SU-DHL-6 (cell line): ENCODE measurements at regions not wholly inside any gene's neighbourhood (a gene's known extent, or its start where the extent isn't known, plus 50 kb on each side); places are given as distances from the start of the nearest gene placed in this dataset.
"Not testable (repeated sequence)": the region's sequence is repeated elsewhere in the genome, so short reads cannot be mapped to it uniquely, and the experiment has no call there.

Experiments used
- H2AFZ ChIP-seq: fragments of 200-600 bp; sonication (generic); 2 replicates; pipeline ENCODE4 v1.6.1; 2014; ENCODE audit warnings: low read depth, mild to moderate bottlenecking, moderate library complexity, mixed read lengths, antibody characterized with exemption, low read length; ENCODE audit not compliant: severe bottlenecking
- H3F3A ChIP-seq: fragments of 200-600 bp; shearing (Covaris generic); 2 replicates; pipeline ENCODE4 v1.6.0; 2016; ENCODE audit warnings: antibody characterized with exemption, mild to moderate bottlenecking; ENCODE audit not compliant: insufficient read depth
- H3K27ac ChIP-seq: fragments of 200-600 bp; sonication (generic); 2 replicates; pipeline ENCODE4 v1.5.1; 2016; ENCODE audit warnings: low read depth, mild to moderate bottlenecking, low read length, moderate library complexity, mixed read lengths
- H3K27me3 ChIP-seq: fragments of 200-600 bp; sonication (generic), shearing (Covaris generic); 2 replicates; pipeline ENCODE4 v1.6.0; 2014; ENCODE audit warnings: mild to moderate bottlenecking, low read length
- H3K36me3 ChIP-seq: fragments of 200-600 bp; sonication (generic); 2 replicates; pipeline ENCODE4 v1.6.1; 2014; ENCODE audit warnings: mild to moderate bottlenecking, low read length, mixed read lengths
- H3K4me2 ChIP-seq: fragments of 300-600, 200-600 bp; shearing (Covaris generic), sonication (generic); 2 replicates; pipeline ENCODE4 v1.6.0; 2014; ENCODE audit warnings: low read length, low read depth, mild to moderate bottlenecking; ENCODE audit not compliant: poor library complexity, severe bottlenecking
- H3K4me3 ChIP-seq: fragments of 200-600 bp; sonication (generic); 2 replicates; pipeline ENCODE4 v1.5.1; 2014; ENCODE audit warnings: antibody characterized with exemption, low read length, mild to moderate bottlenecking, mixed read lengths; ENCODE audit not compliant: insufficient read depth, poor library complexity, severe bottlenecking
- H3K79me2 ChIP-seq: fragments of 200-600 bp; sonication (generic); 2 replicates; pipeline ENCODE4 v1.6.1; 2014; ENCODE audit warnings: mild to moderate bottlenecking, low read length, moderate library complexity; ENCODE audit not compliant: insufficient read depth
- H3K9ac ChIP-seq: fragments of 200-600 bp; sonication (generic); 2 replicates; pipeline ENCODE4 v1.7.0; 2014; ENCODE audit warnings: mild to moderate bottlenecking, low read length
- H3K9me2 ChIP-seq: fragments of 200-600 bp; sonication (generic); replicated peaks from 2 replicates; pipeline ENCODE4 v1.6.1; 2014; ENCODE audit warnings: low read length; ENCODE audit not compliant: insufficient read depth
- H3K9me3 ChIP-seq: fragments of 200-600 bp; sonication (generic); 2 replicates; pipeline ENCODE4 v1.6.1; 2014; ENCODE audit warnings: low read length, mixed read lengths; ENCODE audit not compliant: insufficient read depth
- H4K20me1 ChIP-seq: fragments of 200-600 bp; sonication (generic); 2 replicates; pipeline ENCODE4 v1.6.1; 2014; ENCODE audit warnings: low read depth, mild to moderate bottlenecking, antibody characterized with exemption, low read length, moderate library complexity, mixed read lengths
- EZH2phosphoT487 ChIP-seq: fragments of 200-600 bp; sonication (generic), shearing (Covaris generic); conservative IDR thresholded peaks from 2 replicates; pipeline ENCODE4 v1.6.1; 2018; ENCODE audit warnings: mild to moderate bottlenecking, antibody characterized with exemption, low read length, moderate library complexity, mixed read lengths
- TF ChIP-seq, protein P1 (sequence below): fragments of 200-600 bp; sonication (generic); IDR thresholded peaks from one replicate; pipeline ENCODE4 v1.5.1; 2017; ENCODE audit warnings: antibody characterized with exemption, mild to moderate bottlenecking, low read length, moderate library complexity; ENCODE audit not compliant: insufficient read depth, poor library complexity, severe bottlenecking

DNA sequence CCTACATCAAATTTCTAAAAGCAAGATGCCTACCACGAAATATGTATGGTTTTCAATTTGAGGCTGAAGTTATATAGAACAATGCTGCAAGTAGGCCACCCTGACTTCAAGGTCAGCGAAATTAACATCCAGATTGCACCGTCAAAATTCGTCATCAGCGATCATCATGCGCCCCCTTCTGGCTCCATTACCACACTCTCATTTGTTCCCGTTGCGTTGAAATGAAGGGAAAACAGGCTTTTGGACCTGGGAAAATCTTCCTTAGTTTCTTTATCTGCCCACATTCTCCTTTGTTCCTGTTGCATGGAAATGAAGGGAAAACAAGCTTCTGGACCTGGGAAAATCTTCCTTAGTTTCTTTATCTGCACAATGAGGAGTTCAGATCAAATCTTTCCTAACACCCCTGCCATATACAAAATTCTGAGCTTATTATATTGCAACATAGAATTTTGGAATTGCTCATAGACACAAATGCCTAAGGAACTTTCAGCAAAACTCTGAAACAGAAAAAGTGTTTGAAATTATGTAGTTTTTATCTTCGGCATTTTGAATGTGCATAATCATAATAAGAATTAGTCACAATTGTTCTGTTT lies 98.2 kb upstream of the PRKCQ start:
- no peaks in the 10 kb centered on the region for H3K36me3 ChIP-seq
- no peaks in the 10 kb centered on the region for H3K9me3 ChIP-seq
- no peaks in the 10 kb centered on the region for H3K27me3 ChIP-seq
- no peak overlapping the region for H3K27ac ChIP-seq
- no peaks in the 10 kb centered on the region for H3K9me2 ChIP-seq
- H4K20me1 ChIP-seq: no peaks in the 10 kb centered on the region
- no peaks in the 10 kb centered on the region for H3F3A ChIP-seq
- H3K79me2 ChIP-seq: no peaks in the 10 kb centered on the region
- H3K4me3 ChIP-seq: no peak overlapping the region
- no peak overlapping the region for H3K4me2 ChIP-seq
- TF ChIP-seq, protein P1, sequence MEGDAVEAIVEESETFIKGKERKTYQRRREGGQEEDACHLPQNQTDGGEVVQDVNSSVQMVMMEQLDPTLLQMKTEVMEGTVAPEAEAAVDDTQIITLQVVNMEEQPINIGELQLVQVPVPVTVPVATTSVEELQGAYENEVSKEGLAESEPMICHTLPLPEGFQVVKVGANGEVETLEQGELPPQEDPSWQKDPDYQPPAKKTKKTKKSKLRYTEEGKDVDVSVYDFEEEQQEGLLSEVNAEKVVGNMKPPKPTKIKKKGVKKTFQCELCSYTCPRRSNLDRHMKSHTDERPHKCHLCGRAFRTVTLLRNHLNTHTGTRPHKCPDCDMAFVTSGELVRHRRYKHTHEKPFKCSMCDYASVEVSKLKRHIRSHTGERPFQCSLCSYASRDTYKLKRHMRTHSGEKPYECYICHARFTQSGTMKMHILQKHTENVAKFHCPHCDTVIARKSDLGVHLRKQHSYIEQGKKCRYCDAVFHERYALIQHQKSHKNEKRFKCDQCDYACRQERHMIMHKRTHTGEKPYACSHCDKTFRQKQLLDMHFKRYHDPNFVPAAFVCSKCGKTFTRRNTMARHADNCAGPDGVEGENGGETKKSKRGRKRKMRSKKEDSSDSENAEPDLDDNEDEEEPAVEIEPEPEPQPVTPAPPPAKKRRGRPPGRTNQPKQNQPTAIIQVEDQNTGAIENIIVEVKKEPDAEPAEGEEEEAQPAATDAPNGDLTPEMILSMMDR: peak; percentile 74
- no peak for TF ChIP-seq EZH2phosphoT487
- no peak overlapping the region for H3K9ac ChIP-seq
- H2AFZ ChIP-seq: no peak overlapping the region

DNA sequence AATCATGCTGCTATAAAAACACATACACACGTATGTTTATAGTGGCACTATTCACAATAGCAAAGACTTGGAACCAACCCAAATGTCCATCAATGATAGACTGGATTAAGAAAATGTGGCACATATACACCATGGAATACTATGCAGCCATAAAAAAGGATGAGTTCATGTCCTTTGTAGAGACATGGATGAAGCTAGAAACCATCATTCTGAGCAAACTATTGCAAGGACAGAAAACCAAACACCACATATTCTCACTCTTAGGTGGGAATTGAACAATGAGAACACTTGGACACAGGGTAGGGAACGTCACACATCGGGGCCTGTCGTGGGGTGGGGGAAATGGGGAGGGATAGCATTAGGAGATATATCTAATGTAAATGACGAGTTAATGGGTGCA lies 97.1 kb upstream of the PRKCQ start:
- H3K9me2 ChIP-seq, H3K27me3 ChIP-seq, H2AFZ ChIP-seq, H3K79me2 ChIP-seq, H3K9ac ChIP-seq, H3K4me2 ChIP-seq, H3K27ac ChIP-seq, H4K20me1 ChIP-seq, H3K36me3 ChIP-seq, H3K4me3 ChIP-seq, H3F3A ChIP-seq, H3K9me3 ChIP-seq: not testable (repeated sequence)

DNA sequence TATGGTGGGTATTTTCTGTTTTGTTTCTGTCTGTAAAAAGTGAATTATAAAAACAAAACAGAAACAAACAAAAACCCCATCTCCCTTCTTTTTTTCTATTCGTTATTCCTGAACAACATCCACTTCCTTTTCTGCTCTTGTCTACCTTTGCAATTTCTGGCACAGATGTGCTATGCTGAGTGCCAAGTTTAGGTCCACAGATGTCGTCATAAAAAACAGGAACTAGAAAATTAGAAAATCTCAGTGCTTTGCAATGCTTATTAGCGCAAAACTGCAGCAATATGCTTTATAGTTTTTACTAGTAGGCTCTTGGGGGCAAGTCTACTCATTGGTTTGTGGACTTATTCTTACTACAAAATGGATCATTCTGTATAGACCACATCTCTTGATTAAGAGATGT lies 94.2 kb upstream of the PRKCQ start:
- Histone ChIP-seq H3F3A (no peaks in the 10 kb centered on the region), H3K4me2 (no peak overlapping the region), H3K27ac (no peak overlapping the region), H3K79me2 (no peaks in the 10 kb centered on the region), H3K27me3 (no peaks in the 10 kb centered on the region), H2AFZ (no peak overlapping the region), H3K9me2 (no peaks in the 10 kb centered on the region), H3K9me3 (no peaks in the 10 kb centered on the region), H3K4me3 (no peak overlapping the region), H3K36me3 (no peaks in the 10 kb centered on the region), H4K20me1 (no peaks in the 10 kb centered on the region), H3K9ac (no peak overlapping the region)
- no peak for TF ChIP-seq EZH2phosphoT487
- TF ChIP-seq, protein P1: no peak

DNA sequence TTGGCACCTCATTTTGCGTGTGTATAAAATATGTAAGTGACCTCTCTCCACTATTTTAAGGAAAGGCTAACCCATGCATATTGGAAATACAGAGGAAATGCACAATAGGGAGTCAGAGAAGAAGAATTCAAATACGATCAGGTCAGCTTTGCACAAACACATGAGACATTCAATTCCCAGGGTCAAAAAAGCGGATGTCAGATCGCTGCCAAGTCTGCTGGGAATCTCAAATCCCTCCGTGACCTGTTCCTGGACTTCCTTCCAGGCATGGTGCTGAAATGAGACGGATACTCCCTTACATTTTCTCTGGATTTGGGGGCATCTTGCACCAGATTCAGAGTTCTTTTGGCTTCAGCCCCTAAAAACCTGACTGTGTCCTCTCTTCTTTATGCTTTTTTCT lies 91.9 kb upstream of the PRKCQ start:
- TF ChIP-seq, protein P1: no peak
- no peak for TF ChIP-seq EZH2phosphoT487
- Histone ChIP-seq H4K20me1 (no peaks in the 10 kb centered on the region), H2AFZ (no peak overlapping the region), H3K36me3 (no peaks in the 10 kb centered on the region), H3K27me3 (no peaks in the 10 kb centered on the region), H3K9me2 (no peaks in the 10 kb centered on the region), H3K9me3 (no peaks in the 10 kb centered on the region), H3F3A (no peaks in the 10 kb centered on the region), H3K9ac (no peak overlapping the region), H3K79me2 (no peaks in the 10 kb centered on the region), H3K27ac (no peak overlapping the region), H3K4me2 (no peak overlapping the region), H3K4me3 (no peak overlapping the region)
